KG1 (cell line): ENCODE measurements at regions not wholly inside any gene's neighbourhood (a gene's known extent, or its start where the extent isn't known, plus 50 kb on each side); places are given as distances from the start of the nearest gene placed in this dataset.

Source experiments
- DNase-seq: peaks from one replicate; lab custom pipeline; 2025; lab: John Stamatoyannopoulos, UW

GRCh38 chr20:62562831-62563230, 79.5 kb upstream of the SLCO4A1 start:
- DNase-seq: no peak

GRCh38 chr20:62563561-62563960, 78.7 kb upstream of the SLCO4A1 start:
- DNase-seq: no peak

GRCh38 chr20:62564456-62565245, 77.7 kb upstream of the SLCO4A1 start:
- DNase-seq: no peak

GRCh38 chr20:62566266-62566665, 76.0 kb upstream of the SLCO4A1 start:
- no peak for DNase-seq

GRCh38 chr20:62566771-62567170, 75.5 kb upstream of the SLCO4A1 start:
- no peak for DNase-seq

GRCh38 chr20:62567246-62568044, 74.9 kb upstream of the SLCO4A1 start:
- no peak for DNase-seq

GRCh38 chr20:62568045-62568389, 74.3 kb upstream of the SLCO4A1 start:
- no peak for DNase-seq

- no peak for DNase-seq
Measured at GRCh38 chr20:62569615-62570014, 72.7 kb upstream of the SLCO4A1 start.

- no peak for DNase-seq
Measured at GRCh38 chr20:62570403-62570802, 71.9 kb upstream of the SLCO4A1 start.

- no peak for DNase-seq
Measured at GRCh38 chr20:62570897-62571668, 71.2 kb upstream of the SLCO4A1 start.

- no peak for DNase-seq
Measured at GRCh38 chr20:62571669-62572344, 70.5 kb upstream of the SLCO4A1 start.

- no peak for DNase-seq
Measured at GRCh38 chr20:62572980-62573379, 69.3 kb upstream of the SLCO4A1 start.

GRCh38 chr20:62573817-62574216, 68.5 kb upstream of the SLCO4A1 start:
- DNase-seq: no peak

- DNase-seq: no peak
Measured at GRCh38 chr20:62574230-62574993, 67.9 kb upstream of the SLCO4A1 start.

- no peak for DNase-seq
Measured at GRCh38 chr20:62575976-62576722, 66.2 kb upstream of the SLCO4A1 start.

GRCh38 chr20:62576815-62577489, 65.4 kb upstream of the SLCO4A1 start:
- no peak for DNase-seq

- no peak for DNase-seq
Measured at GRCh38 chr20:62577490-62577836, 64.8 kb upstream of the SLCO4A1 start.

- DNase-seq: no peak
Measured at GRCh38 chr20:62578294-62578897, 63.9 kb upstream of the SLCO4A1 start.

- DNase-seq: no peak
Measured at GRCh38 chr20:62580052-62580451, 62.3 kb upstream of the SLCO4A1 start.

- DNase-seq: no peak
Measured at GRCh38 chr20:62580733-62581132, 61.6 kb upstream of the SLCO4A1 start.
